Activated CD8-positive, alpha-beta T cell treated with anti-CD3 and anti-CD28 coated beads for 36 hours (primary cell): ENCODE measurements at regions not wholly inside any gene's neighbourhood (a gene's known extent, or its start where the extent isn't known, plus 50 kb on each side); places are given as distances from the start of the nearest gene placed in this dataset.

Experiments
- ATAC-seq: fragments of 200-7000 bp; cut with Tn5 transposase; one replicate; pipeline ENCODE4 v1.10.0; 2021; ENCODE audit warnings: mild to moderate bottlenecking, moderate library complexity
- CTCF ChIA-PET: fragments of 350-600 bp; sonication (Branson Sonifier 250); formaldehyde crosslinking; loops from one replicate; lab custom pipeline; 2021; ENCODE audit warnings: antibody characterized with exemption; lab: Charles Lee
- POLR2A ChIA-PET: fragments of 350-600 bp; sonication (Branson Sonifier 250); formaldehyde crosslinking; loops from one replicate; lab custom pipeline; 2021; ENCODE audit warnings: antibody characterized with exemption; lab: Charles Lee
- DNase-seq: peaks from one replicate; pipeline ENCODE4 v3.0.0-alpha.2; 2020
- H3K27ac Mint-ChIP-seq: one replicate; pipeline ENCODE4 v1.8.0; 2021; ENCODE audit warnings: mild to moderate bottlenecking, mixed read lengths
- H3K27me3 Mint-ChIP-seq: one replicate; pipeline ENCODE4 v1.8.0; 2021; ENCODE audit warnings: mixed read lengths
- H3K36me3 Mint-ChIP-seq: one replicate; pipeline ENCODE4 v1.8.0; 2021; ENCODE audit warnings: low read depth, mixed read lengths
- H3K4me1 Mint-ChIP-seq: one replicate; pipeline ENCODE4 v1.8.0; 2021; ENCODE audit warnings: low read depth, mixed read lengths
- H3K4me3 Mint-ChIP-seq: one replicate; pipeline ENCODE4 v1.8.0; 2021; ENCODE audit warnings: mild to moderate bottlenecking, moderate library complexity, mixed read lengths
- H3K9me3 Mint-ChIP-seq: one replicate; pipeline ENCODE4 v1.8.0; 2021; ENCODE audit warnings: mixed read lengths
- CTCF ChIP-seq: fragments of 200-600 bp; IDR thresholded peaks from one replicate; pipeline ENCODE4 v1.8.0; 2022; ENCODE audit warnings: antibody characterized with exemption, mild to moderate bottlenecking
- intact Hi-C: fragments of 100-400 bp; cut with micrococcal nuclease; formaldehyde crosslinking; loops from one replicate; pipeline ENCODE4 v1.10.0; 2022

- ChIA-PET POLR2A (no interaction called here), CTCF (no interaction called here)
- no peak overlapping the region for H3K4me3 Mint-ChIP-seq
- no peaks in the 10 kb centered on the region for H3K4me1 Mint-ChIP-seq
- no peak overlapping the region for H3K27ac Mint-ChIP-seq
- TF ChIP-seq CTCF = no peak
- intact Hi-C loops = no loop called here
- ATAC-seq (no peak), DNase-seq (peak; percentile 6)
- peaks cover 14% of the 10 kb centered on the region for H3K27me3 Mint-ChIP-seq
- H3K36me3 Mint-ChIP-seq = no peaks in the 10 kb centered on the region
- H3K9me3 Mint-ChIP-seq = peaks cover 2% of the 10 kb centered on the region
These were observed 753.9 kb upstream of the ZEB2 start for GRCh38 chr2:145273840-145274239.

- DNase-seq = no peak
- no peak for ATAC-seq
- Mint-ChIP-seq H3K36me3 (no peaks in the 10 kb centered on the region), H3K4me3 (no peak overlapping the region), H3K4me1 (no peaks in the 10 kb centered on the region), H3K27ac (no peak overlapping the region), H3K9me3 (peaks cover 2% of the 10 kb centered on the region), H3K27me3 (peaks cover 15% of the 10 kb centered on the region)
- intact Hi-C loops = no loop called here
- CTCF ChIA-PET = no interaction called here
- no peak for TF ChIP-seq CTCF
- POLR2A ChIA-PET = no interaction called here
These were observed 749.0 kb upstream of the ZEB2 start for GRCh38 chr2:145268931-145269330.

GRCh38 chr2:145267451-145267850 is 747.5 kb upstream of the ZEB2 start:
- Mint-ChIP-seq H3K9me3 (no peaks in the 10 kb centered on the region), H3K36me3 (no peaks in the 10 kb centered on the region), H3K27me3 (peaks cover 16% of the 10 kb centered on the region), H3K4me3 (no peak overlapping the region), H3K4me1 (no peaks in the 10 kb centered on the region), H3K27ac (no peak overlapping the region)
- DNase-seq = no peak
- intact Hi-C loops = no loop called here
- no peak for TF ChIP-seq CTCF
- POLR2A ChIA-PET = no interaction called here
- ATAC-seq = no peak
- CTCF ChIA-PET = interaction anchor here (0.8 kb wide), 1 partner anchor 865 kb away, joined by 3 read pairs; no protein-coding TSS in a partner anchor

- Mint-ChIP-seq H3K4me3 (no peak overlapping the region), H3K9me3 (no peaks in the 10 kb centered on the region), H3K27ac (no peak overlapping the region), H3K27me3 (peaks cover 23% of the 10 kb centered on the region), H3K36me3 (no peaks in the 10 kb centered on the region), H3K4me1 (no peaks in the 10 kb centered on the region)
- ATAC-seq (no peak), DNase-seq (no peak)
- ChIA-PET CTCF (no interaction called here), POLR2A (no interaction called here)
- intact Hi-C loops = no loop called here
- TF ChIP-seq CTCF = no peak
These were observed 745.3 kb upstream of the ZEB2 start for GRCh38 chr2:145265244-145265643.

- Mint-ChIP-seq H3K4me3 (no peak overlapping the region), H3K27ac (no peak overlapping the region), H3K9me3 (no peaks in the 10 kb centered on the region), H3K27me3 (peaks cover 33% of the 10 kb centered on the region), H3K4me1 (peaks cover 12% of the 10 kb centered on the region), H3K36me3 (no peaks in the 10 kb centered on the region)
- intact Hi-C loops = loop anchor here (5.0 kb wide), 1 partner anchor 67 kb away; no protein-coding TSS in a partner anchor
- ChIA-PET POLR2A (no interaction called here), CTCF (no interaction called here)
- DNase-seq (no peak), ATAC-seq (no peak)
- TF ChIP-seq CTCF = no peak
These were observed 740.8 kb upstream of the ZEB2 start for GRCh38 chr2:145260674-145261073.
